ENCODE measurements at regions not wholly inside any gene's neighbourhood (a gene's known extent, or its start where the extent isn't known, plus 50 kb on each side); places are given as distances from the start of the nearest gene placed in this dataset.

DNA sequence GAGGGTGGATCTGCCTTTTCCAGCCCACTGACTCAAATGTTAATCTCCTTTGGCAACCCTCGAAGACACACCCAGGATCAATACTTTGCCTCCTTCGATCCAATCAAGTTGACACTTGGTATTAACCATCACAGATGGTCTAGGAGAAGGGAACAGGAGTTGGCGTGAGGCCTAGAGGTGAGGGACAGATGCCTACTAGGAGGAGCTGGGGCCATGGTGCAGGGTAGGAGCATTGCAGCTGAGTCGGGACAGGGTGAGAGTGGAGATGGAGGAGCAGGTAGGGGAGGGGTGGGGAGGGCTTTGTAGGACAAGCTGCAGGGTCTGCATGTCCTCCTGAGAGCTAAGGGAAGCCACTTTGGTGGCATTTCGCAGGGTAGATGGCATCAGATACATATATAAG, 140.0 kb downstream of the VAPA start:
- dilution Hi-C loops (cut with MboI; ENCODE audit: extremely low pct_ligation_motif_present, low sequenced_read_pairs): no loop called here
- H3K27ac ChIP-seq (ENCODE audit: control insufficient read depth, insufficient read depth, low read length): no peak overlapping the region
- no peaks in the 10 kb centered on the region for H4K20me1 ChIP-seq (ENCODE audit: control insufficient read depth, extremely low read depth, insufficient read depth, low read length)
- no peaks in the 10 kb centered on the region for H3K79me2 ChIP-seq (ENCODE audit: control insufficient read depth, insufficient read depth, low read length)
- H3K4me1 ChIP-seq (ENCODE audit: control insufficient read depth, extremely low read depth, insufficient read depth, low read length): peaks cover 20% of the 10 kb centered on the region
- H3K4me2 ChIP-seq (ENCODE audit: control insufficient read depth, extremely low read depth, insufficient read depth, low read depth, low read length): no peak overlapping the region
- DNase-seq (ENCODE audit: low read depth, low spot score) (no peak), FAIRE-seq (no peak)
- TF ChIP-seq EZH2 (IDR thresholded peaks at IDR 0.05; ENCODE audit: low read length): no peak
- TF ChIP-seq, protein P1, sequence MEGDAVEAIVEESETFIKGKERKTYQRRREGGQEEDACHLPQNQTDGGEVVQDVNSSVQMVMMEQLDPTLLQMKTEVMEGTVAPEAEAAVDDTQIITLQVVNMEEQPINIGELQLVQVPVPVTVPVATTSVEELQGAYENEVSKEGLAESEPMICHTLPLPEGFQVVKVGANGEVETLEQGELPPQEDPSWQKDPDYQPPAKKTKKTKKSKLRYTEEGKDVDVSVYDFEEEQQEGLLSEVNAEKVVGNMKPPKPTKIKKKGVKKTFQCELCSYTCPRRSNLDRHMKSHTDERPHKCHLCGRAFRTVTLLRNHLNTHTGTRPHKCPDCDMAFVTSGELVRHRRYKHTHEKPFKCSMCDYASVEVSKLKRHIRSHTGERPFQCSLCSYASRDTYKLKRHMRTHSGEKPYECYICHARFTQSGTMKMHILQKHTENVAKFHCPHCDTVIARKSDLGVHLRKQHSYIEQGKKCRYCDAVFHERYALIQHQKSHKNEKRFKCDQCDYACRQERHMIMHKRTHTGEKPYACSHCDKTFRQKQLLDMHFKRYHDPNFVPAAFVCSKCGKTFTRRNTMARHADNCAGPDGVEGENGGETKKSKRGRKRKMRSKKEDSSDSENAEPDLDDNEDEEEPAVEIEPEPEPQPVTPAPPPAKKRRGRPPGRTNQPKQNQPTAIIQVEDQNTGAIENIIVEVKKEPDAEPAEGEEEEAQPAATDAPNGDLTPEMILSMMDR (optimal IDR thresholded peaks at IDR 0.05 in 1 of 3, IDR thresholded peaks at IDR 0.05 in 1 of 3, conservative IDR thresholded peaks at IDR 0.05 in 1 of 3; ENCODE audit: extremely low read depth in 1 of 3, insufficient read depth in 2 of 3, low read length in 3 of 3): no peak
- no peaks in the 10 kb centered on the region for H3K9me1 ChIP-seq (ENCODE audit: control insufficient read depth, extremely low read depth, insufficient read depth, low read length)
- H3K36me3 ChIP-seq (ENCODE audit: control insufficient read depth in 2 of 2, extremely low read depth in 1 of 2, insufficient read depth in 2 of 2, low read length in 2 of 2): no peaks in the 10 kb centered on the region
- H3K9me3 ChIP-seq (ENCODE audit: control insufficient read depth, low read depth, low read length): no peaks in the 10 kb centered on the region
- no peaks in the 10 kb centered on the region for H3K27me3 ChIP-seq (ENCODE audit: control insufficient read depth, extremely low read depth, insufficient read depth, low read length)
- no peak overlapping the region for H3K9ac ChIP-seq (ENCODE audit: control insufficient read depth, extremely low read depth, insufficient read depth, low read length)
- H3K4me3 ChIP-seq (ENCODE audit: control insufficient read depth in 2 of 3, extremely low read depth in 1 of 3, insufficient read depth in 2 of 3, low read depth in 1 of 3, low read length in 3 of 3): no peak overlapping the region
- no peak overlapping the region for H2AFZ ChIP-seq (ENCODE audit: control insufficient read depth, low read length)

DNA sequence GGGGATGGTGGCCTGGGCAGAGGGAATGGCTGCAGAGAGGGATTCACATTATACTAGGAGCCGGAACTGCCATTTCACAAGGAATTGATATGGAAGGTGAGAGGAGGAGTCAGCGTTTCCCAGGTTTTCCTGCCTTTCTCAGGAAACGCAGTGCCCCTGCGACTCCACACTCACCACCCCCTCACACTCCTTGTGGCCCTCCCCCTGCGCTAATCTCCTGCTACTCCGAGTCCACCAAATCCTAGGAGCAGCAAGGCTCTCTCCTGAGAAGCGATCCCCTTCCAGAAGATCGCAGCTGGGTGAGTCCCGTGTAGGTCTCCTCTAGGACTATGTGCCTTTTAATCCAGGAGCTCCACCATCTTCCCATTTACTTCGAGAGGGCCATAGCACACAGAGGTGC, 140.6 kb downstream of the VAPA start:
- dilution Hi-C loops (cut with MboI; ENCODE audit: extremely low pct_ligation_motif_present, low sequenced_read_pairs): no loop called here
- Histone ChIP-seq H3K4me1 (ENCODE audit: control insufficient read depth, extremely low read depth, insufficient read depth, low read length) (peaks cover 21% of the 10 kb centered on the region), H3K36me3 (ENCODE audit: control insufficient read depth in 2 of 2, extremely low read depth in 1 of 2, insufficient read depth in 2 of 2, low read length in 2 of 2) (no peaks in the 10 kb centered on the region), H3K27me3 (ENCODE audit: control insufficient read depth, extremely low read depth, insufficient read depth, low read length) (no peaks in the 10 kb centered on the region), H4K20me1 (ENCODE audit: control insufficient read depth, extremely low read depth, insufficient read depth, low read length) (no peaks in the 10 kb centered on the region), H3K4me3 (ENCODE audit: control insufficient read depth in 2 of 3, extremely low read depth in 1 of 3, insufficient read depth in 2 of 3, low read depth in 1 of 3, low read length in 3 of 3) (no peak overlapping the region), H3K9me1 (ENCODE audit: control insufficient read depth, extremely low read depth, insufficient read depth, low read length) (no peaks in the 10 kb centered on the region), H3K27ac (ENCODE audit: control insufficient read depth, insufficient read depth, low read length) (no peak overlapping the region), H3K4me2 (ENCODE audit: control insufficient read depth, extremely low read depth, insufficient read depth, low read depth, low read length) (no peak overlapping the region), H3K79me2 (ENCODE audit: control insufficient read depth, insufficient read depth, low read length) (no peaks in the 10 kb centered on the region), H3K9me3 (ENCODE audit: control insufficient read depth, low read depth, low read length) (no peaks in the 10 kb centered on the region), H2AFZ (ENCODE audit: control insufficient read depth, low read length) (no peak overlapping the region), H3K9ac (ENCODE audit: control insufficient read depth, extremely low read depth, insufficient read depth, low read length) (no peak overlapping the region)
- DNase-seq (ENCODE audit: low read depth, low spot score): no peak
- TF ChIP-seq EZH2 (IDR thresholded peaks at IDR 0.05; ENCODE audit: low read length): no peak
- TF ChIP-seq, protein P1 (optimal IDR thresholded peaks at IDR 0.05 in 1 of 3, IDR thresholded peaks at IDR 0.05 in 1 of 3, conservative IDR thresholded peaks at IDR 0.05 in 1 of 3; ENCODE audit: extremely low read depth in 1 of 3, insufficient read depth in 2 of 3, low read length in 3 of 3): no peak
- FAIRE-seq: no peak

Measured in keratinocyte (primary cell).